Upper lobe of left lung (tissue), 4 donors: ENCODE measurements at regions not wholly inside any gene's neighbourhood (a gene's known extent, or its start where the extent isn't known, plus 50 kb on each side); places are given as distances from the start of the nearest gene placed in this dataset.

Experiments
- CTCF ChIP-seq, 6 experiments: fragments of 450-650 bp in 4 of 6; fragments of 200-600 bp in 2 of 6; sonication (generic) in 2 of 6; IDR thresholded peaks; one replicate each; pipeline ENCODE4 v1.5.1; 2016 to 2019; ENCODE audit warnings: antibody characterized with exemption in 6 of 6
- POLR2AphosphoS5 ChIP-seq, 2 donors: sonication (generic); formaldehyde crosslinking; IDR thresholded peaks; one replicate each; pipeline ENCODE4 v1.5.1; 2017; ENCODE audit warnings: antibody characterized with exemption in 2 of 2

- TF ChIP-seq POLR2AphosphoS5 (IDR thresholded peaks at IDR 0.05) (no peak), CTCF (IDR thresholded peaks at IDR 0.05) (no peak)
Measured at GRCh38 chr2:196224756-196225155, 53.4 kb upstream of the STK17B start.
